Common myeloid progenitor, CD34-positive (primary cell): ENCODE measurements at regions not wholly inside any gene's neighbourhood (a gene's known extent, or its start where the extent isn't known, plus 50 kb on each side); places are given as distances from the start of the nearest gene placed in this dataset.

Experiments used
- CTCF ChIA-PET: fragments of 350-600 bp; sonication (Branson Sonifier 250); formaldehyde crosslinking; loops from one replicate; lab custom pipeline; 2021; ENCODE audit warnings: antibody characterized with exemption; lab: Charles Lee
- POLR2A ChIA-PET: fragments of 350-600 bp; sonication (Branson Sonifier 250); formaldehyde crosslinking; loops from one replicate; lab custom pipeline; 2021; ENCODE audit warnings: antibody characterized with exemption; lab: Charles Lee
- DNase-seq, 3 donors: peaks; one replicate each; pipeline versions ENCODE4 v3.0.0 to v3.0.0-alpha.2; 2013
- H3K27ac ChIP-seq, 2 experiments: 1 replicate in 1 of 2; 2 replicates in 1 of 2; pipeline ENCODE4 v1.7.0; 2013; ENCODE audit warnings: inconsistent platforms in 2 of 2, low read length in 2 of 2, mild to moderate bottlenecking in 2 of 2, low read depth in 1 of 2, moderate library complexity in 1 of 2; ENCODE audit not compliant: severe bottlenecking in 2 of 2, insufficient read depth in 1 of 2, poor library complexity in 1 of 2
- H3K27me3 ChIP-seq, 5 experiments: replicated peaks in 2 of 5; 1 replicate in 3 of 5; 2 replicates in 2 of 5; pipeline versions ENCODE4 v1.6.1 to v1.7.0; 2013; ENCODE audit warnings: low read length in 4 of 5, mild to moderate bottlenecking in 2 of 5, moderate library complexity in 2 of 5, inconsistent platforms in 1 of 5; ENCODE audit not compliant: insufficient read depth in 5 of 5, control insufficient read depth in 4 of 5
- H3K36me3 ChIP-seq, 4 experiments: 1 replicate in 2 of 4; 2 replicates in 2 of 4; pipeline versions ENCODE4 v1.6.1 to v1.7.0; 2013; ENCODE audit warnings: low read length in 3 of 4, control low read depth in 1 of 4, mild to moderate bottlenecking in 1 of 4; ENCODE audit not compliant: control insufficient read depth in 4 of 4, insufficient read depth in 4 of 4
- H3K4me1 ChIP-seq, 4 experiments: 1 replicate in 3 of 4; 2 replicates in 1 of 4; pipeline versions ENCODE4 v1.6.1 to v1.7.1; 2013; ENCODE audit warnings: low read length in 3 of 4, mild to moderate bottlenecking in 3 of 4, control low read depth in 1 of 4, inconsistent platforms in 1 of 4, moderate library complexity in 1 of 4; ENCODE audit not compliant: control insufficient read depth in 4 of 4, insufficient read depth in 4 of 4; ENCODE audit errors: control extremely low read depth in 1 of 4
- H3K4me3 ChIP-seq, 7 experiments: 1 replicate in 4 of 7; 2 replicates in 3 of 7; pipeline versions ENCODE4 v1.5.1 to v1.7.0; 2013; ENCODE audit warnings: mild to moderate bottlenecking in 7 of 7, low read length in 6 of 7, moderate library complexity in 6 of 7, inconsistent platforms in 2 of 7, low read depth in 2 of 7, control low read depth in 1 of 7; ENCODE audit not compliant: insufficient read depth in 4 of 7, control insufficient read depth in 1 of 7; ENCODE audit errors: extremely low read depth in 1 of 7
- H3K9me3 ChIP-seq, 5 experiments: 1 replicate in 4 of 5; 2 replicates in 1 of 5; pipeline versions ENCODE4 v1.6.1 to v1.7.1; 2013; ENCODE audit warnings: low read length in 4 of 5, mild to moderate bottlenecking in 2 of 5, inconsistent platforms in 1 of 5, low read depth in 1 of 5, moderate library complexity in 1 of 5; ENCODE audit not compliant: control insufficient read depth in 4 of 5, insufficient read depth in 2 of 5; ENCODE audit errors: control extremely low read depth in 1 of 5
- WGBS: methylation state at CpG from one replicate; pipeline ENCODE4 v1.1.5; 2013; ENCODE audit not compliant: insufficient coverage; 5-methylcytosine and 5-hydroxymethylcytosine counted together

DNA sequence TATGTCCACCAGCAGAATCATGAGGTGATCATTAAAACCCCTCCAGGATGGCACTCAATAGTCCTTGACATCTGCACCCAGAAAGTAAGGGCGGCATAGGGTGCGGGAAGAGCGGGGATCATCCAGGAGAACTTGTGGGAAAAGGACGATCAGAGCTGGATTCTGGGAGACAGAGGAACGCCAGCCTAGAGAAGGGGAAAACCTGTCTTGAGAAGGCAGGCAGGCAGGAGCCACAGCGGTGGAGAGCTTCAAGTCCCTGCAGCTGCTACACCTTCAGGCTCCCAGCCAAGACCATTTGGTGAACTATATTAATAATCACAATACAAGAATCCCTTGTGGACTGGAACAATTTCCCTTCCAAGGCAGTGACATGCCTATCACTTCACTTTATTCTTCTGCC is 134.3 kb downstream of the BUD13 start:
- Histone ChIP-seq H3K9me3 (no peaks in the 10 kb centered on the region), H3K27ac (no peak overlapping the region), H3K4me3 (no peak overlapping the region), H3K36me3 (no peaks in the 10 kb centered on the region), H3K27me3 (peaks cover 0 to 5% (median 0%) of the 10 kb centered on the region in 5 experiments), H3K4me1 (no peaks in the 10 kb centered on the region)
- 95% methylated on average over 6 of the region's 6 CpGs for WGBS
- POLR2A ChIA-PET: no interaction called here
- CTCF ChIA-PET: interaction anchor here (1.2 to 1.5 kb wide), 2 partner anchors 10 to 185 kb away, joined by 3 to 4 read pairs; no protein-coding TSS in a partner anchor
- no peak for DNase-seq

DNA sequence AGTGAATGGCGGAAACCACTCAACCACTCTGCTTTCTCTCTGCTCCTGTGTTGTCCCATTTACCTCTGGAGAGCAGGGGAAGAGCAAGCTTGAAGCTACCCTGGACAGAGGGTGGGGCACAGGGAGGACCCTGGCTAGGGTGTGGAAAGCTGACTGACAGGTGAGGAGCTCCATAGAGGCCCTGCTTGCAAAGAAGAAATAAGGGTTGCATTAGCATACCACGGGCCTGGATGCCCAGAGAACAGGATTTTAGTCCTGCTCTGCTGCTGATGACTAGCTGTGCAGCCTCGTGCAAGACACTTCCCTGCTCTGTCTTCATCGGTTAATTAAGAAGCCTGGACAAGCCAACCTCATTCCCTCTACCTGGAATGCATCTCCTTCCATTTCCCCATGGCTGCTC is 135.0 kb downstream of the BUD13 start:
- WGBS: 74% methylated on average over 4 of the region's 4 CpGs
- Histone ChIP-seq H3K4me3 (no peak overlapping the region), H3K4me1 (no peaks in the 10 kb centered on the region), H3K27me3 (peaks cover 0 to 5% (median 0%) of the 10 kb centered on the region in 5 experiments), H3K36me3 (no peaks in the 10 kb centered on the region), H3K9me3 (no peaks in the 10 kb centered on the region), H3K27ac (no peak overlapping the region)
- ChIA-PET POLR2A (no interaction called here), CTCF (interaction anchor here (1.2 to 1.5 kb wide), 2 partner anchors 11 to 184 kb away, joined by 3 to 4 read pairs; no protein-coding TSS in a partner anchor)
- no peak for DNase-seq

DNA sequence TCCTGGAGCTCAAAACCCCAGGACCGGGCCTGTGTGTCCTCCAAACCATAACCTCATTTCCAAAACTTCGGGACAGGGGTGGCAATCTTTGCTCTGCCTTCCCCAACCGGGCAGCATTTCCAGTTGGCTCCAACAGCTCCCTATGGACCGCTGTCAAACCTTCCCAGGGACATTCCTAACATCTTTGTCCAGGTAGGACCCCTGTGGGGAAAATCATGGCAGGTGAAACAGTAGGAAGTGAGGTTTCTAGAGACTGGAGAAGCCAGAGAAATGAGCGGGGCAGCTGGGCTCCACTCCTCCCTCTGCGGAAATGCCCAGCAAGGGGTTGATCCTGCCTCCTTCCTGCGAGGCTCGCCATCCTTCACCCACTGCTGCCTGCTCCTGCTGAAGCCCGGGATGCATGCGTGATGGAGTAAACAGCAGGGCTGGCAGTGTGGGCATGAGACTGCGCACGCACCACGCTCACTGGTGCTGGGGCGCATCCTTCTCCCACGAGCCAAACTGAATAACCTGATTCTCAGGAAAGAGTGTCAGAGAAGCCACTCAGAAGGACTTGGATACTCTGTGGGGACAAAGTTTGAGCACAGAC is 136.4 kb downstream of the BUD13 start:
- Histone ChIP-seq H3K27me3 (peaks cover 0 to 5% (median 0%) of the 10 kb centered on the region in 5 experiments), H3K4me3 (no peak overlapping the region), H3K27ac (no peak overlapping the region), H3K36me3 (no peaks in the 10 kb centered on the region), H3K9me3 (no peaks in the 10 kb centered on the region), H3K4me1 (no peaks in the 10 kb centered on the region)
- ChIA-PET POLR2A (no interaction called here), CTCF (interaction anchor here (1.0 kb wide), 1 partner anchor 55 kb away, joined by 3 read pairs; no protein-coding TSS in a partner anchor)
- WGBS: 79% methylated on average over 15 of the region's 15 CpGs
- DNase-seq: no peak

DNA sequence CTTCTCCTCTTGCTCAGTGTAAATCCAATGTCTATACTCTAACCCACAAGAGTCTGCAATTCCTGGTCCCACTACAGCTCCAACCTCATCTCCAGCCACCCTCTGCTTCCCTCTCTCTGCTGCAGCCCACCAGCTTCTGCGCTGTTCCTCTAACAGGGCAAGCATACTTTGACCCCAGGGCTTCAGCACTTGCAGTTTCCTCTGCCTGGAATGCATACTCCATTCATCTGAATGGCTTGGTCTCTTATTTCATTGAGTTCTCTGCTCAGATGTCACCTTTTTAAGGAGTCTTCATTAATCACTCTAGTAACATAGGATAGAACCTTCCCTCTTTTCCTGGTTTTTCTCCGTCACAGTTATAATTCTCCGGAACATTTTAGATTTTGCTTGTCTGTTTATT is 141.6 kb downstream of the BUD13 start:
- Histone ChIP-seq H3K27ac (no peak overlapping the region), H3K36me3 (no peaks in the 10 kb centered on the region), H3K9me3 (peaks cover 0 to 6% (median 0%) of the 10 kb centered on the region in 5 experiments), H3K4me1 (no peaks in the 10 kb centered on the region), H3K27me3 (peaks cover 0 to 4% (median 0%) of the 10 kb centered on the region in 5 experiments), H3K4me3 (no peak overlapping the region)
- no peak for DNase-seq
- POLR2A ChIA-PET: no interaction called here
- 91% methylated on average over 1 of the region's 3 CpGs for WGBS
- CTCF ChIA-PET: no interaction called here

DNA sequence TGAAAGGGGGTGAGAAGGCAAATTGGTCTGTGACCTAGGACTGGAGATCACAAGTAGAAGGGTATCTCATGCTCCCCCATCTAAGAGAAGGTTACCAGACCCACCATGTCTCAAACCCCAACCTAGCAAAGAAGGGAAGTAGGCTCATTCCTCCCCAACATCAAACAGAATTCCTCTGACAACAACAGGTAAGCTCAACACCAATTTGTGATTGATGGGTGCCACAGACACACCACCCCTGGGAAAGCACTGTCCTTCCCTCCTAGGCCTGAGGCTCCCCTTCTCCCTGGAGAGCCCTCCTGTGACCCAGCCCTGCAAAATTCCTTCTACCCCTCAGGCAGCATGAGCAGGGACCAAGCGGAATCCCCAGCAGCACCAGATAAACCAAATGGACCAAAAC is 154.3 kb downstream of the BUD13 start:
- H3K36me3 ChIP-seq: no peaks in the 10 kb centered on the region
- WGBS: no CpG with 5 or more reads among the region's 1 CpG
- H3K27ac ChIP-seq: no peak overlapping the region
- H3K27me3 ChIP-seq: peaks cover 0 to 6% (median 0%) of the 10 kb centered on the region in 5 experiments
- H3K4me1 ChIP-seq: no peaks in the 10 kb centered on the region
- DNase-seq: no peak
- H3K4me3 ChIP-seq: no peak overlapping the region
- no peaks in the 10 kb centered on the region for H3K9me3 ChIP-seq
- ChIA-PET POLR2A (no interaction called here), CTCF (no interaction called here)

DNA sequence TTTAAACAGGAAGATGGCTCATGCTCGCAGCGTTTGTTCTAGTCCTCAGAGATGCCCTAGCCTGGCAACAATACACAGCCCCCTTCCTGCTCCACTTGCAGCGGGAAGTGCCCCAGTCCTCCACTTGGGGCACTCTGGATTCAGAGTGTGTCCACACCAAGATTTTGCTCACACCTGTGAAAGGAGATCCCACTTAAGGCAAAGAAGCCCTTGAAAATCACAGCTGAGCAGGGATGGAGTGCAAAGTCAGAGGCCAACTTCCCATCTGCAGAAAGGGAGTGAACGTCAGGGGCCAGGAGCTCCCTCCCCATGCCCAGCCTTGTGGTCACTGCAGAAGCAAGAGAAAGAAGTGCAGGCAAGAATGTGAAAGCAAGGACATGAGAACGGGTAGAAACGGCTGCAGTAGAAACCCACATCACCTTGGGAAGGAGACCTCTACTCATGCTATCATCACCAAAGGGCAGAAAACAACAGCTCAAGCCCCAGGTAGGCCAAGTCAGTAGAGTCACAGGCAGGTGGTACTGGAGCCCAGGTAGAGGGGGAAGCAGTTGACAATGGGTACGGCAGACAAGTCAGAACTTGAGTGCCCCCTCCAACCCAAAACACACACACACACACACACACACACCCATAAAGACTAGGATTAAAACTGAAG is 157.4 kb downstream of the BUD13 start:
- no peaks in the 10 kb centered on the region for H3K4me1 ChIP-seq
- POLR2A ChIA-PET: no interaction called here
- CTCF ChIA-PET: no interaction called here
- no peaks in the 10 kb centered on the region for H3K36me3 ChIP-seq
- WGBS: 52% methylated on average over 4 of the region's 7 CpGs
- no peak overlapping the region for H3K27ac ChIP-seq
- DNase-seq: no peak
- peaks cover 0 to 6% (median 0%) of the 10 kb centered on the region in 5 experiments for H3K27me3 ChIP-seq
- H3K9me3 ChIP-seq: peaks cover 0 to 2% (median 0%) of the 10 kb centered on the region in 5 experiments
- H3K4me3 ChIP-seq: no peak overlapping the region
